ENCODE measurements at regions not wholly inside any gene's neighbourhood (a gene's known extent, or its start where the extent isn't known, plus 50 kb on each side); places are given as distances from the start of the nearest gene placed in this dataset.

DNA sequence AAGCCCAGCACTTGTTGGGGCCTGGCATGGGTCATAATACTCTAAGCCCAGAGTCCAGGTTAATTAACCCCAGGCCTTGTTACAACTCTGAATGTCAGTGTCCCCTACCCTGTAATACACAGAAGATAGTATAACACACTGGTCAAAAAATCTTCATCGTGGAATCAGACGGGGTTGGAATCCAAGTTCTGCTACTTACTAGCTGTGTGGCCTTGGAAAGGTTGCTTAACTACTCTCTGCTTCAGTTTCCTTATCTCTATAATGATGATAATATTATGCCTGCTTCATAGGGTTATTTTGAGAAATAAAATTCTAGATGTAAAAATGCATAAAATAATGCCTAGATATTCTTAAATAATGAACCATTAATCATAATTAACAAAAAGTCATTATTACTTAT lies 77.8 kb upstream of the CTTNBP2NL start:
- TF ChIP-seq CTCF (IDR thresholded peaks at IDR 0.05): no peak
- no peak for TF ChIP-seq POLR2A (IDR thresholded peaks at IDR 0.05)
